ENCODE measurements at regions not wholly inside any gene's neighbourhood (a gene's known extent, or its start where the extent isn't known, plus 50 kb on each side); places are given as distances from the start of the nearest gene placed in this dataset.

DNA sequence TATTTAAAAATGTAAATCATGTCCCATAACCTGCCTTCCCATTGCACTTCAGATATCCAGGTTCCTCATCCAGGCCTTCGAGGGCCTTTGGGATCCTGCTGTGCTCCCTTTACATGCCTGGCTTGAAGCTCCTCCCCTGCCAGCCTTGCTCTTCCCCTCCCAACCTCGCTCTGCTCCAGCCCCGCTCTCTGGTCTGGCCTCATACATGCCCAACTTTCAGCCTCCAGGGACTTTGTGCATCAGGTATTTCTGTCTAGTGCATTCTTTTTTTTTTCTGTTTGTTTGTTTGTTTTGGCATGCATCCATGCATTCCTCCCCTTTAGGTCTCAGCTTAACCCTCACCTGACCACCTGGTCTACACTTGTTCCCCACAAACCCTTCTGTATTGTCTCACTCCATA is 160.3 kb downstream of the SNX10 start:
- Histone ChIP-seq H3K27ac (no peak overlapping the region), H3K36me3 (replicated peaks; ENCODE audit: insufficient read depth, low read depth) (no peaks in the 10 kb centered on the region), H3K27me3 (no peaks in the 10 kb centered on the region), H2AFZ (no peak overlapping the region), H3K9me2 (replicated peaks; ENCODE audit: insufficient read depth) (no peaks in the 10 kb centered on the region), H3K4me2 (no peak overlapping the region), H3K79me2 (no peaks in the 10 kb centered on the region), H3K4me1 (ENCODE audit: insufficient read depth) (no peaks in the 10 kb centered on the region), H4K20me1 (ENCODE audit: insufficient read depth, poor library complexity, severe bottlenecking) (no peaks in the 10 kb centered on the region), H3K4me3 (no peak overlapping the region), H3K9me3 (ENCODE audit: low read depth) (no peaks in the 10 kb centered on the region)
- 60% methylated on average over 3 of the region's 3 CpGs for WGBS (ENCODE audit: low lambda C conversion rate, missing lambda C conversion rate)
- TF ChIP-seq EZH2phosphoT487 (IDR thresholded peaks at IDR 0.05; ENCODE audit: low read depth, severe bottlenecking, unreplicated experiment) (no peak), EZH2 (IDR thresholded peaks at IDR 0.05; ENCODE audit: borderline replicate concordance) (no peak)
- TF ChIP-seq, protein P1, sequence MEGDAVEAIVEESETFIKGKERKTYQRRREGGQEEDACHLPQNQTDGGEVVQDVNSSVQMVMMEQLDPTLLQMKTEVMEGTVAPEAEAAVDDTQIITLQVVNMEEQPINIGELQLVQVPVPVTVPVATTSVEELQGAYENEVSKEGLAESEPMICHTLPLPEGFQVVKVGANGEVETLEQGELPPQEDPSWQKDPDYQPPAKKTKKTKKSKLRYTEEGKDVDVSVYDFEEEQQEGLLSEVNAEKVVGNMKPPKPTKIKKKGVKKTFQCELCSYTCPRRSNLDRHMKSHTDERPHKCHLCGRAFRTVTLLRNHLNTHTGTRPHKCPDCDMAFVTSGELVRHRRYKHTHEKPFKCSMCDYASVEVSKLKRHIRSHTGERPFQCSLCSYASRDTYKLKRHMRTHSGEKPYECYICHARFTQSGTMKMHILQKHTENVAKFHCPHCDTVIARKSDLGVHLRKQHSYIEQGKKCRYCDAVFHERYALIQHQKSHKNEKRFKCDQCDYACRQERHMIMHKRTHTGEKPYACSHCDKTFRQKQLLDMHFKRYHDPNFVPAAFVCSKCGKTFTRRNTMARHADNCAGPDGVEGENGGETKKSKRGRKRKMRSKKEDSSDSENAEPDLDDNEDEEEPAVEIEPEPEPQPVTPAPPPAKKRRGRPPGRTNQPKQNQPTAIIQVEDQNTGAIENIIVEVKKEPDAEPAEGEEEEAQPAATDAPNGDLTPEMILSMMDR (IDR thresholded peaks at IDR 0.05; ENCODE audit: poor library complexity), result no peak
- no peak for DNase-seq (ENCODE audit: low spot score)

GRCh38 chr7:26454180-26454579 is 162.5 kb downstream of the SNX10 start:
- Histone ChIP-seq H4K20me1 (ENCODE audit: insufficient read depth, poor library complexity, severe bottlenecking) (no peaks in the 10 kb centered on the region), H3K9me2 (replicated peaks; ENCODE audit: insufficient read depth) (no peaks in the 10 kb centered on the region), H3K9me3 (ENCODE audit: low read depth) (no peaks in the 10 kb centered on the region), H3K79me2 (no peaks in the 10 kb centered on the region), H3K4me2 (no peak overlapping the region), H3K4me3 (no peak overlapping the region), H3K36me3 (replicated peaks; ENCODE audit: insufficient read depth, low read depth) (no peaks in the 10 kb centered on the region), H3K27me3 (no peaks in the 10 kb centered on the region), H3K4me1 (ENCODE audit: insufficient read depth) (no peaks in the 10 kb centered on the region), H3K27ac (no peak overlapping the region), H2AFZ (no peak overlapping the region)
- 95% methylated on average over 3 of the region's 3 CpGs for WGBS (ENCODE audit: low lambda C conversion rate, missing lambda C conversion rate)
- no peak for TF ChIP-seq EZH2phosphoT487 (IDR thresholded peaks at IDR 0.05; ENCODE audit: low read depth, severe bottlenecking, unreplicated experiment)
- TF ChIP-seq, protein P1 (IDR thresholded peaks at IDR 0.05; ENCODE audit: poor library complexity), result no peak
- no peak for TF ChIP-seq EZH2 (IDR thresholded peaks at IDR 0.05; ENCODE audit: borderline replicate concordance)
- no peak for DNase-seq (ENCODE audit: low spot score)

- DNase-seq (ENCODE audit: low spot score), result no peak
- no peaks in the 10 kb centered on the region for H3K4me1 ChIP-seq (ENCODE audit: insufficient read depth)
- H2AFZ ChIP-seq, result no peak overlapping the region
- H3K4me3 ChIP-seq, result no peak overlapping the region
- no peak overlapping the region for H3K27ac ChIP-seq
- no peak overlapping the region for H3K4me2 ChIP-seq
- H3K36me3 ChIP-seq (replicated peaks; ENCODE audit: insufficient read depth, low read depth), result no peaks in the 10 kb centered on the region
- no peaks in the 10 kb centered on the region for H4K20me1 ChIP-seq (ENCODE audit: insufficient read depth, poor library complexity, severe bottlenecking)
- no peaks in the 10 kb centered on the region for H3K9me3 ChIP-seq (ENCODE audit: low read depth)
- no peaks in the 10 kb centered on the region for H3K27me3 ChIP-seq
- H3K9me2 ChIP-seq (replicated peaks; ENCODE audit: insufficient read depth), result no peaks in the 10 kb centered on the region
- TF ChIP-seq EZH2phosphoT487 (IDR thresholded peaks at IDR 0.05; ENCODE audit: low read depth, severe bottlenecking, unreplicated experiment) (no peak), EZH2 (IDR thresholded peaks at IDR 0.05; ENCODE audit: borderline replicate concordance) (no peak)
- TF ChIP-seq, protein P1 (IDR thresholded peaks at IDR 0.05; ENCODE audit: poor library complexity), result no peak
- H3K79me2 ChIP-seq, result no peaks in the 10 kb centered on the region
- WGBS (ENCODE audit: low lambda C conversion rate, missing lambda C conversion rate), result 66% methylated on average over 7 of the region's 7 CpGs
Observed at GRCh38 chr7:26457696-26458327, 166.2 kb downstream of the SNX10 start.

Data from hepatocyte (in vitro differentiated cells).